Fibroblast of skin of back (primary cell): ENCODE measurements at regions not wholly inside any gene's neighbourhood (a gene's known extent, or its start where the extent isn't known, plus 50 kb on each side); places are given as distances from the start of the nearest gene placed in this dataset.
"Not testable (repeated sequence)": the region's sequence is repeated elsewhere in the genome, so short reads cannot be mapped to it uniquely, and the experiment has no call there.

Source experiments
- DNase-seq: peaks from one replicate; pipeline ENCODE4 v3.0.0-alpha.2; 2013

- not testable (repeated sequence) for DNase-seq
These were observed 725.5 kb upstream of the CA10 start for GRCh38 chr17:52883907-52884491.

GRCh38 chr17:52846767-52847166 lies 688.3 kb upstream of the CA10 start:
- not testable (repeated sequence) for DNase-seq

GRCh38 chr17:52841971-52842370 lies 683.5 kb upstream of the CA10 start:
- no peak for DNase-seq

GRCh38 chr17:52837492-52837891 lies 679.0 kb upstream of the CA10 start:
- DNase-seq = no peak

- DNase-seq = no peak
These were observed 673.0 kb upstream of the CA10 start for GRCh38 chr17:52831536-52831935.

- DNase-seq = no peak
These were observed 670.1 kb upstream of the CA10 start for GRCh38 chr17:52828621-52829020.

- DNase-seq = no peak
These were observed 669.0 kb upstream of the CA10 start for GRCh38 chr17:52827526-52827925.

GRCh38 chr17:52824542-52824941 lies 666.0 kb upstream of the CA10 start:
- DNase-seq = no peak

- DNase-seq = no peak
These were observed 664.6 kb upstream of the CA10 start for GRCh38 chr17:52823155-52823554.

- no peak for DNase-seq
These were observed 631.9 kb upstream of the CA10 start for GRCh38 chr17:52790359-52790955.

GRCh38 chr17:52789829-52790228 lies 631.3 kb upstream of the CA10 start:
- DNase-seq = no peak

GRCh38 chr17:52776234-52776633 lies 617.7 kb upstream of the CA10 start:
- no peak for DNase-seq

- DNase-seq = no peak
These were observed 604.3 kb upstream of the CA10 start for GRCh38 chr17:52762794-52763167.

GRCh38 chr17:52762147-52762793 lies 603.8 kb upstream of the CA10 start:
- DNase-seq = no peak

- no peak for DNase-seq
These were observed 601.4 kb upstream of the CA10 start for GRCh38 chr17:52759864-52760263.

GRCh38 chr17:52758481-52758880 lies 600.0 kb upstream of the CA10 start:
- DNase-seq = no peak

- DNase-seq = no peak
These were observed 598.2 kb upstream of the CA10 start for GRCh38 chr17:52756746-52757145.

GRCh38 chr17:52754838-52755237 lies 596.3 kb upstream of the CA10 start:
- no peak for DNase-seq

GRCh38 chr17:52751051-52751450 lies 592.5 kb upstream of the CA10 start:
- no peak for DNase-seq

- DNase-seq = no peak
These were observed 585.7 kb upstream of the CA10 start for GRCh38 chr17:52744179-52744578.

- no peak for DNase-seq
These were observed 581.5 kb upstream of the CA10 start for GRCh38 chr17:52740006-52740405.

GRCh38 chr17:52738791-52739190 lies 580.3 kb upstream of the CA10 start:
- no peak for DNase-seq

GRCh38 chr17:52737071-52737470 lies 578.6 kb upstream of the CA10 start:
- no peak for DNase-seq

GRCh38 chr17:52732841-52733240 lies 574.3 kb upstream of the CA10 start:
- DNase-seq = no peak
